MCF 10A (cell line): ENCODE measurements at regions not wholly inside any gene's neighbourhood (a gene's known extent, or its start where the extent isn't known, plus 50 kb on each side); places are given as distances from the start of the nearest gene placed in this dataset.

Experiments used
- BruUV-seq: library from RNA; stranded (reverse); fragments of 400-500 nt; replicated peaks from 2 replicates; lab custom pipeline; 2021; lab: Mats Ljungman, UMichigan
- CTCF ChIA-PET: fragments of 300-600 bp; sonication (Branson Sonifier 250); formaldehyde crosslinking; extraction: SDS; loops from one replicate; lab custom pipeline; 2021; ENCODE audit warnings: antibody characterized with exemption, inconsistent platforms; lab: Yijun Ruan, JAX
- POLR2A ChIA-PET: fragments of 300-600, 350-650 bp; sonication (Branson Sonifier 250); formaldehyde crosslinking; extraction: SDS; loops from one replicate; lab custom pipeline; 2020; ENCODE audit warnings: antibody characterized with exemption, inconsistent platforms; lab: Yijun Ruan, JAX
- DNase-seq: peaks from one replicate; pipeline ENCODE4 v3.0.0-alpha.2; 2018; ENCODE audit not compliant: unreplicated experiment
- H3K27ac Mint-ChIP-seq: one replicate; pipeline ENCODE4 v1.8.0; 2022; ENCODE audit warnings: mild to moderate bottlenecking, low read depth, mixed read lengths; ENCODE audit not compliant: unreplicated experiment
- H3K27me3 Mint-ChIP-seq: one replicate; pipeline ENCODE4 v1.8.0; 2022; ENCODE audit warnings: mixed read lengths; ENCODE audit not compliant: insufficient read depth, unreplicated experiment
- H3K36me3 Mint-ChIP-seq: one replicate; pipeline ENCODE4 v1.8.0; 2022; ENCODE audit warnings: mild to moderate bottlenecking, moderate library complexity, mixed read lengths; ENCODE audit not compliant: insufficient read depth, unreplicated experiment
- H3K4me1 Mint-ChIP-seq: one replicate; pipeline ENCODE4 v1.8.0; 2022; ENCODE audit warnings: mixed read lengths; ENCODE audit not compliant: insufficient read depth, unreplicated experiment
- H3K4me3 Mint-ChIP-seq: one replicate; pipeline ENCODE4 v1.8.0; 2022; ENCODE audit warnings: mild to moderate bottlenecking, moderate library complexity, mixed read lengths; ENCODE audit not compliant: unreplicated experiment
- H3K9me3 Mint-ChIP-seq: one replicate; pipeline ENCODE4 v1.8.0; 2022; ENCODE audit warnings: mixed read lengths; ENCODE audit not compliant: unreplicated experiment
- CTCF ChIP-seq: fragments of 200-600 bp; IDR thresholded peaks from one replicate; pipeline ENCODE4 v1.8.0; 2022; ENCODE audit warnings: antibody characterized with exemption, mild to moderate bottlenecking; ENCODE audit not compliant: unreplicated experiment
- intact Hi-C: fragments of 100-400 bp; cut with micrococcal nuclease; formaldehyde crosslinking; loops from 2 replicates; pipeline ENCODE4 v1.14.1; 2022

- no TSS peak for BruUV-seq
- peaks cover 18% of the 10 kb centered on the region for H3K9me3 Mint-ChIP-seq
- intact Hi-C loops: no loop called here
- DNase-seq: no peak
- peaks cover 6% of the 10 kb centered on the region for H3K4me1 Mint-ChIP-seq
- no peak for TF ChIP-seq CTCF
- CTCF ChIA-PET: no interaction called here
- H3K36me3 Mint-ChIP-seq: no peaks in the 10 kb centered on the region
- no peaks in the 10 kb centered on the region for H3K27me3 Mint-ChIP-seq
- no peak overlapping the region for H3K4me3 Mint-ChIP-seq
- H3K27ac Mint-ChIP-seq: no peak overlapping the region
- POLR2A ChIA-PET: interaction anchor here (0.6 kb wide), 1 partner anchor 1773 kb away, joined by 4 read pairs; no protein-coding TSS in a partner anchor
Measured at GRCh38 chr16:64880994-64881393, 240.9 kb downstream of the CDH11 start.

- Mint-ChIP-seq H3K9me3 (peaks cover 18% of the 10 kb centered on the region), H3K4me3 (no peak overlapping the region), H3K36me3 (no peaks in the 10 kb centered on the region), H3K4me1 (peaks cover 6% of the 10 kb centered on the region), H3K27ac (no peak overlapping the region), H3K27me3 (no peaks in the 10 kb centered on the region)
- no peak for DNase-seq
- POLR2A ChIA-PET: interaction anchor here (0.7 kb wide), 1 partner anchor 55 kb away, joined by 3 read pairs; no protein-coding TSS in a partner anchor
- BruUV-seq: no TSS peak
- CTCF ChIA-PET: no interaction called here
- intact Hi-C loops: no loop called here
- TF ChIP-seq CTCF: no peak
Measured at GRCh38 chr16:64880006-64880405, 241.9 kb downstream of the CDH11 start.

- POLR2A ChIA-PET: interaction anchor here (0.5 kb wide), 1 partner anchor 110 kb away, joined by 3 read pairs; no protein-coding TSS in a partner anchor
- no peak for DNase-seq
- no peak for TF ChIP-seq CTCF
- H3K9me3 Mint-ChIP-seq: peaks cover 13% of the 10 kb centered on the region
- no peak overlapping the region for H3K4me3 Mint-ChIP-seq
- no TSS peak for BruUV-seq
- peaks cover 6% of the 10 kb centered on the region for H3K4me1 Mint-ChIP-seq
- CTCF ChIA-PET: interaction anchor here (0.6 kb wide), 1 partner anchor 137 kb away, joined by 4 read pairs; no protein-coding TSS in a partner anchor
- intact Hi-C loops: no loop called here
- H3K27ac Mint-ChIP-seq: no peak overlapping the region
- no peaks in the 10 kb centered on the region for H3K27me3 Mint-ChIP-seq
- no peaks in the 10 kb centered on the region for H3K36me3 Mint-ChIP-seq
Measured at GRCh38 chr16:64878940-64879339, 242.9 kb downstream of the CDH11 start.

GRCh38 chr16:64872101-64872500 lies 249.8 kb downstream of the CDH11 start:
- no peak for TF ChIP-seq CTCF
- CTCF ChIA-PET: interaction anchor here (0.7 to 1.3 kb wide), 3 partner anchors 11 to 119 kb away, joined by 3 read pairs; no protein-coding TSS in a partner anchor
- no peak overlapping the region for H3K4me3 Mint-ChIP-seq
- POLR2A ChIA-PET: interaction anchor here (0.7 kb wide), 1 partner anchor 200 kb away, joined by 3 read pairs; no protein-coding TSS in a partner anchor
- DNase-seq: no peak
- intact Hi-C loops: no loop called here
- H3K9me3 Mint-ChIP-seq: peaks cover 6% of the 10 kb centered on the region
- H3K27me3 Mint-ChIP-seq: no peaks in the 10 kb centered on the region
- no peaks in the 10 kb centered on the region for H3K36me3 Mint-ChIP-seq
- H3K27ac Mint-ChIP-seq: no peak overlapping the region
- BruUV-seq: no TSS peak
- H3K4me1 Mint-ChIP-seq: no peaks in the 10 kb centered on the region
